GM19395 (cell line): ENCODE measurements at regions not wholly inside any gene's neighbourhood (a gene's known extent, or its start where the extent isn't known, plus 50 kb on each side); places are given as distances from the start of the nearest gene placed in this dataset.

Source experiments
- ATAC-seq: cut with Tn5 transposase; IDR thresholded peaks from one replicate; pipeline ENCODE4 v1.9.1; 2021; ENCODE audit warnings: mild to moderate bottlenecking, moderate library complexity; ENCODE audit not compliant: unreplicated experiment

DNA sequence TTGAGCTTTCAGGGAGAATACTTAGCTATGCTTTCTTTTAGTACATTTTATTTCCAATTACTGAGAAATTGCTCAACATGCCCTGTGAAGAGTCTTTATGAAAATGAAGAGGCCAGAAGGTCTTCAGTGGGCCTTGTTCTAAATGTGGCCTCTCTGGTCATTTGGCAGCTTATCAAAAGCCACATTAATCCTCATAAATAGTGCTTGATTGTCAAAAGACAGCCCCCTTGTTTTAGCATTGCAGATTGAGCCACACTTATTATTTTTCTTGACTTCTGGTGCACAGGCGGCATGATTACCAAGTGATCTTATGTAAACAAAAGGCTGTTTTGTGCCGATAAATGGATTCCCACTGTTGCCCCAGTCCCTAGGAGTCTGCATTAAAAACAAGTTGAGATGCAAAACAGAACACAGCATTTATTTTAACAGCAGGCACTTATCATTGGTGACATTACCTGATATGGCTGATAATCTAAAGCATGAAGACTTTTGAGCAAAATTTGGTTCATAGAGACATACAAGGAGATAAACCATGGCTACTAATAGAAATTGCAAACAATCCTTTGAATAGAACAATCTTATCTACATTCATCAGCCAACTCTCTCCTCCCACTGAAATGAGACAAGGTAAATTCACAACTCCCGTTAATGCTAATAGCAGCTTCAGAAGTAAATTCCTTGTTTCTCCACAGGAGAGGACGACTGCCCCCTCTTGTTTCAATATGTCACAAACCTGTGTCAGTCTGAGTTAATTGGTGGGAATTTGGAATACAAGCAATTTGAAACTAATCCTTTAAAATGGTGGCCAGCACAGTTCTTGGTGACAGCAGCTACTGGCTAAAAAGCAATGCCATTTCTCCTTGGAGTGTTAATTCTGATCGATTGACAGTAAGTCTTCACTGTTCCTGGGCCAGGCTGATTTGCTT, 194.3 kb downstream of the NSUN3 start:
- ATAC-seq = no peak

DNA sequence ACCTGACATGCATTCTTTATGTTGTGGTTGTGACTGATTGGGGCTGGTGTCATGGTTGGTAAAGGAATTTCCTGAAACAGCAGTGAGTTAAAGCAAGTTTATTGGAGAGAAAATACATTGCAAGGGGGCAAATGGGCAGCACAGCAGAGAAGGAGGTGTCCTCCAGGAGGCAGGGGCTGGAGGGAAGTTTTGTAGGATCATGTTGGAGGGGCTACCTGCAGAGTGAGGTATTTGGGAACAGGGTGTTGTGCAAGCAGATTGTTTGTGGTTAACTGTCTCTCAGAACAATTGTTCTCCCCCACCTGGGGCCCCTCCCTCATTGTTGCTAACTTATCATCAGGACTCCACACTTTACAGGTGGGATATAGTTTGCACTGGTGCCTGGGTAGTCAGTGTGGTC, 196.0 kb downstream of the NSUN3 start:
- no peak for ATAC-seq

DNA sequence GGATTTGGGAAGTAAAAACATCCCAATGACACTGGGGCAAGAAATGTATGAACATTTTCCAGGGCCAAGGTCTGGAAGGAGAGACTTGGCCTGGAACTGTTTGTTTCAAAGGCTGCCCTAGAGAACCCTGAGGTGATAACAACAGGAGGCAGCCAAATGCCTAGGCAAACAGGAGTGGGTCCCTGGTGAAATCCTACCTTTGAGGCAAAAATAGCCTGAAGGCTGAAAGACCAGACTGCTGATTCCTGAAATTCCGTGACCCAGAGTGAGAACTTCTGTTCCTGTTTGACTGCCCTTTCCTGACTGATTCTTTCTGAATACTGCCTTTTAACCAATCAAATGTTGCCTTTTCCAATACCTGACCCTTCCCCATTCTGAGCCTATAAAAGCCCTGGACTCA, 196.4 kb downstream of the NSUN3 start:
- ATAC-seq = no peak

DNA sequence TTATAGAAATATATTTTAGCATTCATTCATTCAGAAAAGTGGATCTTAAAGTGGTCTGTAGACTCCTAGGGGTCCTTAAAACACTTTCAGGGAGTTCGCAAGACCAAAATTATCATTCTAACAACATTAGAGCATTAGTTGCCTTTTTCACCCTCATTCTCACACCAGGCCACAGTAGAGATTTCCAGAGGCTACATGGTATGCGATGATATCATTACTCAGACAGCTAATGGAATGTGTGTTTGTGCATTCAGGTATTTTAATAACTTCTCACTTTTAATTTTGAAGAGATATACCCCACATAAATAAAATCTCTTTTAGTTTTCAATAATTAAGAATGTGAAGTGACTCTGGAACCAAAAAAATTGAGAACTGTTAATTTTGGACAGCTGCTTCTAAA, 206.9 kb downstream of the NSUN3 start:
- ATAC-seq = no peak

DNA sequence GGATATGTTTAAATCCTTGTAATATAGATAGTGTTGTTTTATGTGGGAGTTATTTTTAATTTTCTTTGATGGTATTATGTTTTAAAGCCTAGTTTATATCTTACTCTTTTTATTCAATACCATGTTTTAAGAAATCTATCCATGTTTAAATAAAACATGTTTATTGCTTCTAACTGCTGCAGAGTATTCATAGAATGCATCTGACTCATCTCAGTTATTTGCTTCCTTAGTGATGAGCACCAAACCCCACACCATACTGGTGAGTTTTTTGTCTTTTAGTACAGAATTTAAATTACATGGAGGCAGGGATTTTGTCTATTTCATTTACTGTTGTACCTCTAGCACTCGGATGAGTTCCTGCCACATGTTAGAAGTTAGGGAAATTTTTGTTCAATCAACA, 209.2 kb downstream of the NSUN3 start:
- ATAC-seq = no peak

GRCh38 chr3:94280958-94281357, 218.1 kb downstream of the NSUN3 start:
- no peak for ATAC-seq

- no peak for ATAC-seq
Observed at GRCh38 chr3:94285872-94286271, 223.0 kb downstream of the NSUN3 start.

DNA sequence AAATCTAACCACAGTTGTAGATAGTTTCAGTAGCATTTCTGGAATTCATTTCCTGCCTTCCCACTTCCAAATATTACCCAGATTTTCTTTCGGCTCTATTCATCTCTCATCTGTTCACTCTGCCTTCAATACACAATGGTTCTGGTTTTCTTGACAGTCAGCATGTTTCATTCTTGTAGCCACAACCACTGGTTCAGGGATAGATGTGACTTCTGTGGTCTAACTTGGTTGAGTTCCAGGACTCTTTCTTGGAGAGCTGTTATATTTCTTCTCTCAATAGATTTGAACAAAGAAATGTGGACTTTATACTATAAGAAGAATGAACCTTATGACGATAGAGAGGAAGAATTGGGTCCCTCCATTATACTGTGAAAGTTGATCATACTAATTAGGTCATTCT, 228.8 kb downstream of the NSUN3 start:
- no peak for ATAC-seq

DNA sequence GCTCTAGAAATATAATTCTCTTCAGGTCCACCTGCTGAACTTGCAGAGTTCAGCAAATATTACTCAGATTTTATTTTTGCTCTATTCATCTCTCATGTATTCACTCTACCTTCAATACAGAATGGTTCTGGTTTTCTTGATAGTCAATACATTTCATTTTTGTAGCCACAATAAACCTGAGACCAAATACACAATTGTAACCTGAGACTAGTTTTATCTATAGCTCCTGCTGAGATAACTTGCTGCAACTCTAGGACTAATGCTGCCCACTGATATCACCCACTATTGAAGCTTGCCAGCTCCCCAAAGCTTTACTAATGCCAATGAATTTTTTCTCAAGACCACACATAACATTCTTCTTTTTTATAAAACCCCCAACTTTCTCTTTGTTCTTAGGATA, 229.3 kb downstream of the NSUN3 start:
- no peak for ATAC-seq

- ATAC-seq = no peak
Observed at GRCh38 chr3:94293793-94294195, 230.9 kb downstream of the NSUN3 start.

GRCh38 chr3:94294806-94295205, 231.9 kb downstream of the NSUN3 start:
- ATAC-seq = no peak

DNA sequence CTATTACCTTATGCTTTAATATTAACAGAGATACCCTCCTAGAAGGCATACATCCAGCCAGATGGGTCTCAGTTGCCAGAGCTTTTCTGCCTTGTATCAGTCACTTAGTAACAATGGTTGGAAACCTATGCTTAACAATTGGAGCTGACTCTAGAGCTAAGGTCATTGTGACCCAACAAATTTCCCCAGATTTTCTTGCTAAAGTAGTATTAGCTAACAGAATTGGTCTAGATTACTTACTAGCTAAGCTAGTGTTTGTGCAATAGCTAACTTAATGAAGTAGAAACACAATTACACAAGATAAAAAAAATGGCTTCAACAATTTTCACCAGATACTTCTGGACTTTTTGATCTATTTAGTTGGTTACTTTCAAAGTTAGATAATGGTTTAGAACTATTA, 236.9 kb downstream of the NSUN3 start:
- no peak for ATAC-seq

GRCh38 chr3:94301366-94301765, 238.5 kb downstream of the NSUN3 start:
- ATAC-seq = no peak

- ATAC-seq = no peak
Observed at GRCh38 chr3:94303266-94303665, 240.4 kb downstream of the NSUN3 start.

GRCh38 chr3:94303897-94304296, 241.0 kb downstream of the NSUN3 start:
- ATAC-seq = no peak

DNA sequence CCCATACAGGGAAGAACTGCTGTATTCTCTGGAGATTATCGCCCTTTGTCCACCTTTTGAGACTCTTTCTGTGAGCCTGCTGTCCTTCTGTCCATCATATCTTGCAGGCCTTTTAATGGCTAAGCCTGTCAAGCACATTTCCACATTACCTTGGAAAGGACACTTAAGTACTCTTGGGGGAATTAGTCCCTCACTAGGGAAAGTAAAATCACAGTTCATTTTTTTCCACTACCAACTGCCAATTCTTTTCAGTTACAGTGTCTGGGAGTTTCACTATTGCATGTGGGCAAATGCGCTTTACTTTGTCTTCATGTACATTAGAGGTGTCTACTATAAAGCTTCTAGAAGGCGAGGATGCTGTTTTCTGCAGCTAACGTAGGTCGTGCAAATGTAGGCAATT, 242.1 kb downstream of the NSUN3 start:
- no peak for ATAC-seq

- ATAC-seq = no peak
Observed at GRCh38 chr3:94305835-94306611, 243.2 kb downstream of the NSUN3 start.

DNA sequence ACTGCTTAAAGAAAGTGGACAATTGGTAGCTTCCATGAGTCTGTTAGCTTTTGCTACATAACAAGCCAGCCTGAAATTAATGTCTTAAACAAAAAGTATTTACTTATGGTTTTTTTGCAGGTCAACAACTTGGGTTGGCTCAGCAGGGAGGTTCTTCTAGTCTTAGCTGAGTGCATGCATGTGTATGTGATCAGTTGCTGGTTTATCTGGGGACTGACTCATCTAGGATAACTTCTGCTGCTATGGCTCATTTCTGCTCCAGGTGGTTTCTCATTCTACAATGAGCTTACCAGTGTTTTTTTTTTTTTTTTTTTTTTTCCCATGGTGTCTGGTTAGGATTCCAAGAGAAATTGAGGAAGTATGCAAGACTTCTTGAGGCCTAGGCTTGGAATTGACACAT, 244.7 kb downstream of the NSUN3 start:
- ATAC-seq = no peak

GRCh38 chr3:94308767-94309166, 245.9 kb downstream of the NSUN3 start:
- ATAC-seq = no peak

DNA sequence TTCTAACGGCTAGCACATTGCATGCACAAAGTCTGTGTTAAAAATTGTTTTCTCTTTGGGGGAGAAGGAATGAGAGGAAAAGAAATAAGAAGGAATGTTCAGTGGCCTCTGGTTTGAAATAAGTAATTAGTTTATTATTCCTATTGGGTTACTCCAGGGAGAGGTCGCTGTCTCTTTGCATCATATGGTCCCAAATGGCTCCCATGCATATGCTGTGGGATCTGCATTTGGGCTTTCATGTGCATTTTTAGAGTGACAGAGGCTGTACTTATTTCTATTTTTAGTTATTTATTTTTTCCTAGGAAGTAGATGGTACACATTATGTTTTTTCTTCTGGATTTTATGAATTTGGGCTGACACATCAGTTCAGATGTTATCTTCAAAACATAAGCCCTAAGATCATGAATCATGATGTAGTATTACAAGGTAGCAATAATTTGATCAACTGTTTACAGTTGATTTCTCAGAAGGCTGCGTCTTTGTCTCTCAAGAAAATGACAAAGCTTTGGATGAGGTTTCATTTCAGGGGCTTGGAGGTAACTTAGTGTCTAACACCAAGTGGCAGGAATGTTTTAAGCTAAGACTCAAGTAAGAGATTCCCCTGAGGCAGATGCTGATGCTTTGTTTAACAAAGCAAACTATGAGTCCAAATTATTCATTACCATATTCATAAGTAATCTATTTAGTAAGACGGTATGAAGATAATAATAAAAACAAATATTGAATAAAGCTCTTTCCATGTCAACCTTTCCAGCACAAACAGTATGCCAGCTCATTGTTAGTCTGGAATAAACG, 247.7 kb downstream of the NSUN3 start:
- ATAC-seq = no peak

GRCh38 chr3:94311651-94312050, 248.8 kb downstream of the NSUN3 start:
- ATAC-seq = no peak
